ENCODE measurements at regions not wholly inside any gene's neighbourhood (a gene's known extent, or its start where the extent isn't known, plus 50 kb on each side); places are given as distances from the start of the nearest gene placed in this dataset.

GRCh38 chr3:18669374-18669773, 244.2 kb upstream of the SATB1 start:
- TF ChIP-seq CTCF (IDR thresholded peaks at IDR 0.05) (no peak), ZFX (IDR thresholded peaks at IDR 0.05; ENCODE audit: borderline replicate concordance) (no peak)
